ENCODE measurements at regions not wholly inside any gene's neighbourhood (a gene's known extent, or its start where the extent isn't known, plus 50 kb on each side); places are given as distances from the start of the nearest gene placed in this dataset.

- ChIA-PET CTCF (no interaction called here), POLR2A (ENCODE audit: unreplicated experiment) (no interaction called here)
- Histone ChIP-seq H3K9me3 (ENCODE audit: low read length) (no peaks in the 10 kb centered on the region), H3K27ac (ENCODE audit: low read length) (no peak overlapping the region), H3K4me2 (ENCODE audit: low read length) (peak overlapping the region; percentile 15; the same call in 1 of the 2 replicates), H3K27me3 (ENCODE audit: low read length) (no peaks in the 10 kb centered on the region), H3K4me3 (ENCODE audit: low read length) (no peak overlapping the region), H2AFZ (ENCODE audit: low read length) (no peak overlapping the region), H3K36me3 (ENCODE audit: low read depth, low read length) (no peaks in the 10 kb centered on the region), H3K79me2 (ENCODE audit: low read length) (no peaks in the 10 kb centered on the region), H3K9ac (ENCODE audit: low read length) (no peak overlapping the region), H3K9me2 (replicated peaks; ENCODE audit: low read length) (no peaks in the 10 kb centered on the region), H3F3A (ENCODE audit: low read length, unreplicated experiment) (no peaks in the 10 kb centered on the region), H4K20me1 (ENCODE audit: low read length) (no peaks in the 10 kb centered on the region), H3K4me1 (ENCODE audit: insufficient read depth, low read length) (peaks cover 9% of the 10 kb centered on the region)
- ATAC-seq = peak; percentile 93
- DNase-seq = peak; percentile 59
- BruUV-seq (replicated peaks) = no TSS peak
- intact Hi-C loops (cut with micrococcal nuclease) = no loop called here
- TF ChIP-seq EZH2 (IDR thresholded peaks at IDR 0.05; ENCODE audit: low read length, unreplicated experiment) = no peak
- no peak for TF ChIP-seq EZH2phosphoT487 (IDR thresholded peaks at IDR 0.05; ENCODE audit: borderline replicate concordance, low read length)
- no peak for TF ChIP-seq CTCF (conservative IDR thresholded peaks at IDR 0.05; ENCODE audit: low read depth, low read length)
Measured at GRCh38 chr5:96597438-96598020, 64.6 kb upstream of the CAST start.

GRCh38 chr5:96601200-96601599 is 61.0 kb upstream of the CAST start:
- Histone ChIP-seq H3K36me3 (ENCODE audit: low read depth, low read length) (no peaks in the 10 kb centered on the region), H3K9me2 (replicated peaks; ENCODE audit: low read length) (no peaks in the 10 kb centered on the region), H3K79me2 (ENCODE audit: low read length) (no peaks in the 10 kb centered on the region), H3K4me1 (ENCODE audit: insufficient read depth, low read length) (peaks cover 9% of the 10 kb centered on the region), H4K20me1 (ENCODE audit: low read length) (no peaks in the 10 kb centered on the region), H3K27me3 (ENCODE audit: low read length) (no peaks in the 10 kb centered on the region), H3K9me3 (ENCODE audit: low read length) (no peaks in the 10 kb centered on the region), H2AFZ (ENCODE audit: low read length) (no peak overlapping the region), H3K9ac (ENCODE audit: low read length) (no peak overlapping the region), H3K4me3 (ENCODE audit: low read length) (no peak overlapping the region), H3K27ac (ENCODE audit: low read length) (no peak overlapping the region), H3K4me2 (ENCODE audit: low read length) (no peak overlapping the region), H3F3A (ENCODE audit: low read length, unreplicated experiment) (no peaks in the 10 kb centered on the region)
- ATAC-seq (no peak), DNase-seq (no peak)
- POLR2A ChIA-PET (ENCODE audit: unreplicated experiment) = no interaction called here
- intact Hi-C loops (cut with micrococcal nuclease) = loop anchor here (1.0 to 5.0 kb wide), 2 partner anchors 257 to 739 kb away; no protein-coding TSS in a partner anchor
- CTCF ChIA-PET = interaction anchor here (2.2 kb wide), 1 partner anchor 256 kb away, joined by 9 read pairs; no protein-coding TSS in a partner anchor
- no TSS peak for BruUV-seq (replicated peaks)
- TF ChIP-seq EZH2 (IDR thresholded peaks at IDR 0.05; ENCODE audit: low read length, unreplicated experiment) = no peak
- TF ChIP-seq CTCF (conservative IDR thresholded peaks at IDR 0.05; ENCODE audit: low read depth, low read length) = no peak
- TF ChIP-seq EZH2phosphoT487 (IDR thresholded peaks at IDR 0.05; ENCODE audit: borderline replicate concordance, low read length) = no peak

- Histone ChIP-seq H3K9me2 (replicated peaks; ENCODE audit: low read length) (no peaks in the 10 kb centered on the region), H3K36me3 (ENCODE audit: low read depth, low read length) (no peaks in the 10 kb centered on the region), H3K9ac (ENCODE audit: low read length) (no peak overlapping the region), H3K27me3 (ENCODE audit: low read length) (no peaks in the 10 kb centered on the region), H4K20me1 (ENCODE audit: low read length) (no peaks in the 10 kb centered on the region), H3K9me3 (ENCODE audit: low read length) (no peaks in the 10 kb centered on the region), H3K27ac (ENCODE audit: low read length) (no peak overlapping the region), H3K4me2 (ENCODE audit: low read length) (no peak overlapping the region), H3K79me2 (ENCODE audit: low read length) (no peaks in the 10 kb centered on the region), H3K4me3 (ENCODE audit: low read length) (no peak overlapping the region), H3F3A (ENCODE audit: low read length, unreplicated experiment) (no peaks in the 10 kb centered on the region), H3K4me1 (ENCODE audit: insufficient read depth, low read length) (peaks cover 9% of the 10 kb centered on the region), H2AFZ (ENCODE audit: low read length) (no peak overlapping the region)
- ATAC-seq (peak; percentile 72), DNase-seq (peak; percentile 84)
- no TSS peak for BruUV-seq (replicated peaks)
- no peak for TF ChIP-seq EZH2 (IDR thresholded peaks at IDR 0.05; ENCODE audit: low read length, unreplicated experiment)
- TF ChIP-seq CTCF (conservative IDR thresholded peaks at IDR 0.05; ENCODE audit: low read depth, low read length) = peak; percentile 75
- intact Hi-C loops (cut with micrococcal nuclease) = loop anchor here (1.0 to 5.0 kb wide), 2 partner anchors 257 to 739 kb away; no protein-coding TSS in a partner anchor
- ChIA-PET CTCF (interaction anchor here (0.5 to 2.2 kb wide), 3 partner anchors 49 to 745 kb away, joined by 4 to 9 read pairs (median 6); no protein-coding TSS in a partner anchor), POLR2A (ENCODE audit: unreplicated experiment) (no interaction called here)
Measured at GRCh38 chr5:96601715-96602244, 60.4 kb upstream of the CAST start.
